Progenitor cell of endocrine pancreas (in vitro differentiated cells): ENCODE measurements at regions not wholly inside any gene's neighbourhood (a gene's known extent, or its start where the extent isn't known, plus 50 kb on each side); places are given as distances from the start of the nearest gene placed in this dataset.

Experiments
- DNase-seq: peaks from one replicate; pipeline ENCODE4 v3.0.0; 2021; ENCODE audit warnings: low spot score; ENCODE audit not compliant: unreplicated experiment
- H3K27ac Mint-ChIP-seq: 2 replicates; pipeline ENCODE4 v1.8.0; 2021; ENCODE audit warnings: mild to moderate bottlenecking, moderate library complexity, mixed read lengths
- H3K27me3 Mint-ChIP-seq: 2 replicates; pipeline ENCODE4 v1.8.0; 2021; ENCODE audit warnings: mixed read lengths
- H3K36me3 Mint-ChIP-seq: 2 replicates; pipeline ENCODE4 v1.8.0; 2022; ENCODE audit warnings: mixed read lengths; ENCODE audit not compliant: insufficient read depth
- H3K4me1 Mint-ChIP-seq: 2 replicates; pipeline ENCODE4 v1.8.0; 2021; ENCODE audit warnings: low read depth, mixed read lengths
- H3K4me3 Mint-ChIP-seq: 2 replicates; pipeline ENCODE4 v1.8.0; 2021; ENCODE audit warnings: low read depth, mild to moderate bottlenecking, moderate library complexity, mixed read lengths
- H3K9me3 Mint-ChIP-seq: 2 replicates; pipeline ENCODE4 v1.8.0; 2021; ENCODE audit warnings: low read depth, mixed read lengths
- CTCF ChIP-seq: fragments of 200-600 bp; sonication (generic); IDR thresholded peaks from one replicate; pipeline ENCODE4 v1.5.0; 2021; ENCODE audit warnings: antibody characterized with exemption, mild to moderate bottlenecking; ENCODE audit not compliant: unreplicated experiment

GRCh38 chr20:10990625-10991382 lies 317.0 kb upstream of the JAG1 start:
- peaks cover 3% of the 10 kb centered on the region for H3K4me1 Mint-ChIP-seq
- DNase-seq: no peak
- no peak for TF ChIP-seq CTCF
- peaks cover 3% of the 10 kb centered on the region for H3K9me3 Mint-ChIP-seq
- peaks cover 3% of the 10 kb centered on the region for H3K27me3 Mint-ChIP-seq
- no peaks in the 10 kb centered on the region for H3K36me3 Mint-ChIP-seq
- no peak overlapping the region for H3K4me3 Mint-ChIP-seq
- H3K27ac Mint-ChIP-seq: no peak overlapping the region

- H3K4me1 Mint-ChIP-seq: peaks cover 3% of the 10 kb centered on the region
- H3K9me3 Mint-ChIP-seq: no peaks in the 10 kb centered on the region
- H3K36me3 Mint-ChIP-seq: no peaks in the 10 kb centered on the region
- no peak for TF ChIP-seq CTCF
- H3K4me3 Mint-ChIP-seq: no peak overlapping the region
- peaks cover 3% of the 10 kb centered on the region for H3K27me3 Mint-ChIP-seq
- DNase-seq: no peak
- no peak overlapping the region for H3K27ac Mint-ChIP-seq
Observed at GRCh38 chr20:10992731-10993130, 318.9 kb upstream of the JAG1 start.

- no peak for DNase-seq
- Mint-ChIP-seq H3K27ac (no peak overlapping the region), H3K4me3 (no peak overlapping the region), H3K27me3 (no peaks in the 10 kb centered on the region), H3K9me3 (no peaks in the 10 kb centered on the region), H3K36me3 (no peaks in the 10 kb centered on the region), H3K4me1 (peaks cover 9% of the 10 kb centered on the region)
- no peak for TF ChIP-seq CTCF
Observed at GRCh38 chr20:10994991-10995700, 321.3 kb upstream of the JAG1 start.

- Mint-ChIP-seq H3K36me3 (no peaks in the 10 kb centered on the region), H3K4me3 (no peak overlapping the region), H3K27ac (no peak overlapping the region), H3K27me3 (no peaks in the 10 kb centered on the region), H3K9me3 (no peaks in the 10 kb centered on the region), H3K4me1 (peaks cover 30% of the 10 kb centered on the region)
- no peak for DNase-seq
- no peak for TF ChIP-seq CTCF
Observed at GRCh38 chr20:10998476-10998875, 324.7 kb upstream of the JAG1 start.

GRCh38 chr20:11000416-11000815 lies 326.6 kb upstream of the JAG1 start:
- Mint-ChIP-seq H3K27me3 (peaks cover 5% of the 10 kb centered on the region), H3K36me3 (no peaks in the 10 kb centered on the region), H3K27ac (no peak overlapping the region), H3K4me3 (no peak overlapping the region), H3K4me1 (peaks cover 30% of the 10 kb centered on the region), H3K9me3 (no peaks in the 10 kb centered on the region)
- no peak for TF ChIP-seq CTCF
- no peak for DNase-seq
